HG03196 (cell line): ENCODE measurements at regions not wholly inside any gene's neighbourhood (a gene's known extent, or its start where the extent isn't known, plus 50 kb on each side); places are given as distances from the start of the nearest gene placed in this dataset.

Experiments used
- ATAC-seq: cut with Tn5 transposase; IDR thresholded peaks from one replicate; pipeline ENCODE4 v1.9.1; 2021; ENCODE audit not compliant: unreplicated experiment

DNA sequence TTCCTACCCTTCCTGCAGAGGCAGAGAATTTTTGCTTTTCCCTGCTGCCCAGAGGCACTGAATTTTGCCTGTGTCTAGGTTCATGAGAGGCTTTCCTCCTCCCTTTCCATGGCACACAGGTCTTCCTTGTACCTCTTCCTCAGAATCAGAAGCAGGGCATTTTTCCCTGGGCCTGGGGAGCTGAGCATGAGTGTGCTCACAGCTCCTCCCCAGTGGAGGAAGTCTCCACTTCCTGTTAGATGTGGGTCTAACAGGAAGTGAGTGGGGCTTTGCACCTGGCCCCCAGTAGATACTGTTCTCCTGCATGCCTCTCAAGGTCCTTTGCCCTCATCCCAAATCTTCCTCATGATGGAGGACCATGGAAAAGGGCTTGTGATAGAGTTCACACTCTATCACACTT, 297.2 kb upstream of the FIGN start:
- no peak for ATAC-seq

DNA sequence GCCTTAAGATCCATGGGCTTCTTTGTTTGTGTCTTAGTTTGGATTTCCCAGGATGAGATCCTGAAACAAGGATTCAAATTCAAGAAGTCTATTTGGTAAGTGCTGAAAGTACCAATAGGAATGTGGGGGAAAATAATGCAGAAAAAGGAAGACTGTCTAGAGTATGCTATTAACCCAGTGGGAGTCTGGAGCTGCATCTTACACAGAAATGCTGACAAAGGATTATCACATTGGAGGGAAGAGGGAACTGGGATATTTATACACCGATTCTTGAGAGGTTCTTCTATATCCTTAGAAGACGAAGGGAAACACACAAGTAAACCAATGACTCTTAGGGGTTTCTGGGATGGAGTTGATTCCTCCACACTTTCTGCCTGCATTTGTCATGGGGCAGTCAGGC, 294.8 kb upstream of the FIGN start:
- no peak for ATAC-seq

DNA sequence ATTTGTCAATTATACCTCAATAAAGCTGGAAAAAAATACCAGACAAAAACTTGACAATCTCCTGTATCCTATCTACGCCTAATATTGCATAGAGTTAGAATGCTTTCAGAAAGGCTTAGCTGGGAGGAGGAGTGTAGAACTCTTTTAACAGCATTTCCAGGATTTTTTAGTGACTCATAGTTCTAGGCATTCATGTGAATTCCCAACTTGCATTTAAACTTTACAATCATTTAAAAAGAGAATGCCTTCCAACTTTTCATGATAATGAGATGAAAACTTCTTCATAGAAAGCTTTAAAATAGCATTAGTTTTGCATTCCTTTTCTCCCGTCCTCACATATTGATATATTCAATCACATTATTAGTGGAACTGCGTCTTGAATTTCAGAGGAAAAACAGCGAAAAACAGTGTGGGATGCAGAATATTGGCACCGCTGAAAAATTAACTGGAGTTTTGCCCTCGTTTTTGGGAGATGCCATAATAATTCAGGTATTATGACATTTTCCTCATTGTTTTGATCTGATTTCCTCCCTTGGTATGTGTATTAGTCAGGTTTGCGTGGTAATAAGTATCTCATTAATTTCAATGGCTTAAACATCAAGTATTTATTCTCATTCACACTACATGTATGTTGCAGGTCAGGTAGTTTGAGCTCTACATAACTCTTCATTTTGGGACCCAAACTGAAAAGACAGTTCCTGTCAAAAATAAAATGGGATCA, 293.2 kb upstream of the FIGN start:
- ATAC-seq: no peak

DNA sequence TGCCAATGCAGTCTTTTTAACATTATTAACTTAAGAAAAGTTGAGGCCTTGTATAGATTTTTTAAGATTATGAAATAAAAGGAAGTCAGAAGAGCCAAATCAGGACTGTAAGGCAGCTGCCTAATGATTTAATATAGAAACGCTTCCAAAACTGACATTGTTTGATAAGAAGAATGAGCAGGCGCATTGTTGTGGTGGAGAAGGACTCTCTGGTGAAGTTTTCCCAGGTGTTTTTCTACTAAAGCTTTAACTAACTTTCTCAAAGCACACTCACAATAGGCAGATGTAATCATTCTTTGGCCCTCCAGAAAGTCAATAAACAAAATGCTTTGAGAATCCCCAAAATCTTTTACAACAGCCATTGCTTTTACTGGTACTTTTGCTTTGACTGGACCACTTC, 288.6 kb upstream of the FIGN start:
- ATAC-seq: no peak

DNA sequence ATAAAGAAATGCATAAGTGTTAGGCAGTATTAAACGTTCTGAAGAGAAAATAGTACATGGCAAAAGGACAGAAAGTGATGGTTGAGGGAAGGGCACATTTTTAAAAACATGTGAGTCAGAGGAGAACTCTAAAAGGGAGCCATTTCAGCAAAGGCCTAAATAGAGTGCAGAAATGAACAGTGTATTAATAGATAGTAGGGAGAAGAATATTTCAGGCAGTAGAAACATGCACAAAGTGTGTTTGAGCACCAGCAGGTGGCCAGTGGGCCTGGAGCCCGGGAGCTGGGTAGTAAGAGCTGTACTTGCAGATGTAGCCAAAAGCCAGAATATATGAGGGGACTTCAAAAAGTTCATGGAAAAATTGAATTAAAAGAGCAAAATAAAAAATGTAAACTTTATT, 288.1 kb upstream of the FIGN start:
- ATAC-seq: no peak

DNA sequence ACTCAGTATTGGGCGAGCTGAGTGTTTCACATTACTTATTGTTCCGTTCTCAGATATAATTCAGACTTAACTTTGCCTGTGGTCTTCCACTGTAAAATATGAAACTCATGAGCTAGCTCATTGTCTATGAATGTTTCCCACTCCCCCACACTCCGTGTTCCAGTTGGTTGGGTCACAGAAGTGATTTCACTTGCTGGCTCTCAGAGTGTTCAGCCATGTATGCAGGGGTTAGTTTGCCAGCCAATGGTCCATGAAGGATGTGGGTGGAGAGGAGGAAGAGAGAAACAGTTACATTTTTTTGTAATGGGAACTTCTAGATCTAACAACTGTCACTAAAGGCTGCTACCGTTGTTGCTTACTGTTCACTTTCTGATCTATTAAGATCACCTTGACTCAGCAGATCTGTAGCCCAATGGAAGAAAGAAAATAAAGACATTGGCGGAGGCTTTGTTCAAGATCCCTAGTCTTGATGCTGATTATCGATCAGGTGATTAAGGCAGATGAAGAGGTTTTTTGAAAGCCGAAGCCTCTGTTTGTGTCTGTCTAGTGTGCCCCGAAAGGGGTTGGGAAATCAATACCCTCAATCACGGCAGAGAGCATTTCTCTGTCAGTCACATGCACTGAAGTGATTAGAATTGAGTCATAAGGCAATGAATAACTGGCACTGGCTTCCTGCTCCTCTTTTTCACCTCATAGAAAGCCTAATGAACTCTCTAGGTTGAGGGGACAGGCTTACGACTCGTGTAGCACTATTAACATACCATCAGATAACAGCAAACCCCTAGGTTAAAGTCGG, 279.7 kb upstream of the FIGN start:
- ATAC-seq: peak; percentile 98

DNA sequence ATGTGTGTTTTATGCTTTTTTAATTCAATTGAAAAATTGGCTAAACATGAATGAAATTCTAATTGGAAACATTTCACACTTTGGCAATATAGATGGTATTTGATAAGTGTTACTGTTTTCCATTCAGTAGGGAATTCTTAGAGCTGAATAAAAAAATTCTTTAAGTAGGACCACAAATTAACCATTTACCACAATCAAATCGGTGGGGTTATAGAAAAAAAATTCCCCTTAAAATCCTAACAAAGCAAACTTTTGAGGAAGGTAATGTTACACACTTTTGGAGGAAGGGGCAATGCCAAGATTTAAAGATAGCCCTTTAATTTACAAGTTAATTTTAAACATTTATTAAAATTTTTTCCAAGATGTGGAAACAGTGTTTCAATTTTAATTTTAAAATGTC, 279.0 kb upstream of the FIGN start:
- ATAC-seq: no peak

DNA sequence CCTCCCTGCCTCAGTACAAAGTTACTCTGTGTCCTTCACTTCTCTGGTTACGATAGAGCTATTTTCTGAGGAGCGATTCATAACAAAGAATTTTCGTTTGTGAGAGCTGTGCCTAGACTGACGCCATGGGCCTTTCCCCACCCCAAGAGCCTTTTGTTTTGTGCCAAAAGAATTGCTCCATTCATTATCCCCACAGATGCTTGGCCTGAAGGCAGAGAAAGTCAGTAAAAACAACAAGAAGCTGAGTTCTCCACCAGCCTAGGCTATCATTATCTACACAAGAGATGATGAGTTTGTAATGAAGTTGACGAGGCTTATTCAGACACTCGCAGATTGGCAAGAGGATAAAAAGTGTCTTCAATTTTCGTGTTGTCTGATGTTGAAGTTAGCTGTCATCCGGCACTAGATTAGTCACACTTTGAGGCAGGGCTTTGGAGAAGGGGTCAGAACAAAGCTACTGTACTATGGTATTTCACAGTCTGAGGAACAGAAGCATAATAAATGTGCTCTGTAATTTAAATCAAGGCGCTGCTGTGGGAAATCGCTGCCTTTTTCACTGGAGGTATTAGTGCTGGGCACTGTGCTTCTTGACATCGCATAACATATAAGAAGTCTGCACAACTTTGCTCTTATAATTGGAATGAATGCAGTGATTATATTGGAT, 278.4 kb upstream of the FIGN start:
- no peak for ATAC-seq

DNA sequence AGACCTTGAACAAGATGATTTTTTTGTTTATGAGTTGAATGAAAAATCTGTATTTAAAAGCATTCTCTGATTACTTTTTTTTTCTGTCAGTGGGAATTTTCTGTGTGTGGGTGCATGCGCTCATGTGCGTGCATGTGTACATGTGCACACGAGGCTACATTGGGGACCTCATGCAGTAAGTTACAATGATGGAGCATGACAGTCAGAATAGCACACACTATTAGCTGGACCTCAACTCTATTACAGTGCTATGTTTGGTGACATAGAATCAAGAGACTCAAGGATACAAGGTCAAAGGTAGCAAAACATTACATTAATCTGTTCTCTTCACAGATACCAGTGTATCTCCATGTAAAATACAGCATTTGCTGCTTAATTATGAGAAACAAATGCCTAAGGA, 276.8 kb upstream of the FIGN start:
- ATAC-seq: no peak

DNA sequence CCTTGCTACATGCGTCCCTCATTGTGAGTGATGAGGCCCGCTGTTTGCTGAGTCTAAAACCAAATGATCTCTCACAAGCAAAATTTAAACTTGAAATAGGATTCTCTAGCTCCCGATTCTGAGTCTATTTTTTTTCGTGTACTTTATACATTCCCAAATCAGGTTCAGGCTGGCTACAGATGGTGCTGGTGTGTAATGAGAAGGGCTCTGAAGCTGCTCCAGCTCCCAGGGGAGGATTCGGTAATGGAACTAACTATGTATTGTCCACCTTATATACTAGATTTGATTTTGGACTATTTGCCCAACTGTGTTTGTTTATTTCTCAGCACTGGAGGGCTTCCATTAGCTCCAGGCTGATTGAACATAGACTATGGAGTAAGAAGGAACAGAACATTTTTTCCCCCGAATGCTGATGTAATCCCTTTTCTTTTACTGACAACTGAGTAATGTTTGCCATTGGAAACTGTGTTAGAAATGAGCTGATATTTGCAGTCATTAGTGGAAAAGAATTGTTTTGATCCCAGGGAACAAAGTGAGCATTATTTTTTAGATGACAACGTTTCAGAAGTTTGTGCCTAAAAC, 274.0 kb upstream of the FIGN start:
- no peak for ATAC-seq

DNA sequence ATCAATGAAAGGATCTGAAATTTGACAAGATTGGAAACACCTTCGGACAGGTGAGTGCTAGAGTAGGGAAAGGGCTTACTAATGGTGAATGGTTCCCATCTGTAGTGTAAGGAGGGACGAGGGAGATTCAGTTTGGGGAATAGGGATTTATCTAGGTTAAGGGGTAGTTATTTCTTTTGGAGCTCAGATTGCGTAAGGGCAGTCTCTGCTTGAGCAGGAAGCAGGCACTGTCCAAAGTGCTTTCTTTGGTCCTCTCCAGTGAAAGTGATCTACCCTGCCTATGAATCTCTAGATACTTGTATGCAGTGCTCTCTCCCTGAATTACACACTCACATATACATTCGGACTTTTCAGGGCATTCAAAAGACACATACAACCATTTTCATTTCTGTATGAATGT, 272.9 kb upstream of the FIGN start:
- ATAC-seq: no peak

DNA sequence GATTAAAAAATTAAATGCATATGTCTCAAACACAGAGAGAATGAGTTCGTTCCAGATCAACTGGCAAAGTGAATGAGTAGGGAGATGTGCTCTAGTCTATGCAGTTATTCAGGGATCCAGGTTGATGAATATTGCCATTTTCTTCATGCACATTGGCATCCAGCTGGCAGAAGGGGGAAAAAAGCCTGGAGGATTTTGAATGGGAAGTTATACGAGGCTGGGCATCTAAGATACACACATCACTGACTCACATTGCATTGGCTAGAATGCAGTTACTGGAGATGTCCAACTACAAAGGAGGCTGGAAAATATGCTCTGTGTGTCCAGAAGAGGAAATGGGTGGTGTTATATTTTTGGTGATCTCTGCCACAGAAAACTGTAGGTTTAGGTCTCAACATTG, 270.9 kb upstream of the FIGN start:
- no peak for ATAC-seq

DNA sequence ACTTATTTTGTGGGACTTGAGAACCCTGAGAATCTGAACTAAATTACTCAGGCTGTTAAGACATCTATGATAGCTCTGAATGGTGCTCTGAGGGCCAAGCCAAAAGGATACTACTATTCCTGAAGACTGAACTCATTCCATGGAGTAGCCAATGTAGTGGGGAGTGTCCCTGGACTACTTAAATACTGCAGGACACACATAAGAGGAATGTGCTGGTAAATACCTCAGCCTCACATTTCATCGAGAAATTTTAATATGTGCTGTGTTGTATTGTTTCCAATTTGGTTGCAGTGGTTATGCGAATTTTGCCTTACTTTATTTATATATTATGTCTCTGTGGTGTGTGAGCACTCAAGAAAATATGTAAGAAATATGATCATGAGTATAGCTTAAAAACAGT, 264.4 kb upstream of the FIGN start:
- no peak for ATAC-seq

DNA sequence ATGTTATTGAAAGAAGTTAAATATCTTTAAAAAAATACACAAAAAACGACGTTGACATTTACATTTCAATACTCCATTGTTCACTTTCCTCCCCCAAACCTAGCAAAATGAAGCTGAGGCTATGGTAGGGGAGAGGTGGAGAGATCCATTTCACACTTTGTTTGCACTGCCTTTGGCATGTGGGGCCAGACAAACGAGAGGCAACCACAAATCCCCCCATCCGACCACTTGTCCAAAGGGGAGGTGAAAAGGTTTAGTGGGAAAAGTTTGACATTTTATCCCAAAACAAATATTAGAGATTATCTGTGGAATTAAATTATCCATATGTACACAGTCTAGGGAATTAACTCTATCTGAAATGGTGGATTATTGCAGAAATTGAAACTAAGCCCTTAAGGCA, 261.7 kb upstream of the FIGN start:
- ATAC-seq: no peak

DNA sequence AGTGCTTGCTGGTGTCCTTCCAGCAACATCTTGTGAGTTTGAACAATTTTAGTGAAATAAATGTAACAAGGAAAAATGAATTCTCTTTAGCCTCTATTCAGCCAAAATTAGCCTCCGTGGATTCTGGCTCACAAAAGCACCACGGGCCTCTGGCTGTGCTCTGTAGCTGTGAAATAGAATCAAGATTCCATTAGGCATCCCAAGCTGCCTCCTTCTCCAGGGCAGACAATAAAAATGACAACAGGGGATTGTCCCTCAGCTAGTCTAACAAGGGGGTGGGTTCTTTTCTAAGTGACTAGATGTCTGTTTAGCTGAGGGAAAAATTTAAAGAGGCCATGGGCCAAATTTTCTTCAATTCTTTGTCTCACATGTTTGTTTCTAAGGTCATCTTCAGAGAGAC, 254.7 kb upstream of the FIGN start:
- ATAC-seq: no peak

DNA sequence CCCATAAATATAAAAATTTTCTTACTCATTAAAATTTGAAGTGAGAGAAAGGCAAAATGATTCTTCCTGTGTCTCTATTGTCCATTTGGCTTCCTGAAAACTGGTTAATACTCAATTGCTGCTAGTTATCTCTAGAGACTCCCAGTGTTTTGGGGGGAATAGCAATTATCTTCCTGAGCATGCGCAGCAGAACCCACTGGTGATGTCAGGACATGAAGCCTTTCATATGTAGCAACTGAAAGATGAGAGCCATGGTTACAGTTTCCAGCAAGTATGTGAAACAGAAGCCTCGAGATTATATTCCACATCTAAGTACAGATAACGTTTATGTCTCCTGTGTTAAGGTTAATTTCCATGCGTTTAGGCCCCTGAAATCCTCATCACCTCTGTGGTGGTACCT, 254.3 kb upstream of the FIGN start:
- no peak for ATAC-seq

DNA sequence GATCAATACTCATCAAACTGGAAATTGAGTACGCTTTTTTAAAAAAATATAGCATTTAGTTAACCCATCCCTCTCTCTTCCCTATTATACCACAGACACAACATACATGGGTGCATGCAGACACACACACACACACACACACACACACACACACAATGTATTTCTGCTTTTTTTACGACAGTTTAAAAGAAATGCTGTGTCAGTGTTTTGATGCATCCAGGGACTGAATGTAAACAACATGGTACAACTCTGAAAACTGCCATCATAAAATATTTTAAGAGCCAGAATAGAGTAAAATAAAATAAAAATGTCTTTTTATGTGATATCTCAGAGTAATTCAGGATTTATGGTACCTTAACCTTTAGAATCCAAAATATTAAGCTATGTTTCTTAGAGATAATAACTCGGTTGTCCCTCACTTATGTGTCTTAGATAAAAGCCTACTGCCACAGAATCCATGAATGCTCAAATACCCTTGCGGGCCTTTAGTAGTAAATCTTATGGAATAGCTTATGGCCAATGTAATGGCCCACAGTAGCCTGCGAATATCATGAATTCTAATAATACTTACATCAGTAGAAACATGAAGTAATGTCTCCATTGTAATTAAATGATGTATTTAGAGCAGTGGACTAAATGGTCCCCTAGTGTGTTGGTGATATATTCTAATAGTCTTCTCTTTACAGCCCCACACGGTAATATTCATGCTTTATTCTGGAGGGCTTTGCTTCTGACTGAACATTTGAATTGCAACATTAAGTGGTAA, 251.6 kb upstream of the FIGN start:
- no peak for ATAC-seq

DNA sequence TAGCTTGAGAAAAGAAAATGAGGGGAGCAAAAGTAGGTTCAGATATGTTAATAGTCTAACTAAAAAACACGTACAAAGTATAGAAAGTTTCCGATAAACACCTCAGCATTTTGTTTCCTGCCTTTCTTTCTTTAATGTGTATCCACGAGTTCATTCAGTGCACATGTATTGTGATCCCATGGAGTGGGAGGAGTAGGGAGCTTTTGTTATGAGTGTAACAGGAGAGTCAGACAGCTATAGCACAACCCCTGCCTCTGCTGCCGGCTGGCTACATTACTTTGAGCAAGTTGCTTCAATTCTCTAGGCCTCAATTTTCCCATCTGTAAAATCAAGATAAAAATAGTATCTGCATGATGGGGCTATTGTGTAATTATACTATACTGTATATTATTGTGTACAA, 249.2 kb upstream of the FIGN start:
- ATAC-seq: no peak

DNA sequence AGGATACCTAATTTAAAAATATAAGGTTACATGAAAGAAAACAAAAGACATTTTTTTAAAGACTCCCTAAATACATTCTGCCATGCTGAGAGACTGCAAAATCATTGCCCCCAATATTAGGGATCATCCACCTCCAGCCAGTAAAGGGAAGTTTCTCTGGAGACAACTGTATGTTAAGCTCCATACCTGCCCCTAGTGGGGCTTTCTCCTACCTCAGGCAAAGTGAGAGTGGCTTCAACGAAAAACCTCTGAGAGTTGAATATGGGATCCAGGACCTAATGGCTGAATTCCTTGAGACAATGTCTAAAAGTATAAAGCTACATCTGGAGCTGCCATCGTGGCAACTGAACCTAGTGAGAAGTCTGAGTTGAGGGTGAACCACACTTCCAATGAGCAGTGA, 248.1 kb upstream of the FIGN start:
- no peak for ATAC-seq

DNA sequence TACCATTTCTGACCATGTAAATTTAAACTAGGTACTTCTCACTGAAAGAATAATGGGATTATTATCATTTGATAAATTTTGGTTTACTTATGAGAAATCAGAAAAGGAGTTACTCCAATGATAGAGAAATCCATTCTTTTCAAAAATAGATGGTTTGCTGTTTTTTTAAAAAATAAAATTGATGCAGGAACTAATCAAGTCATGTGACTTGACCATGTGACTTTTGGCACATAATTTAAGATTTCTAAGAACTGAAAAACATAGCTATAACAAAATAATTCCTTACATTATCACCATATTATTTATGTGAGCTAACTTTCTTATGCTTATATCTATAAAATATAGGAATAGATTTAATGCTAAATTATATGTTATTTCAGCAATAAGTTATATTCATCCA, 247.1 kb upstream of the FIGN start:
- ATAC-seq: no peak

DNA sequence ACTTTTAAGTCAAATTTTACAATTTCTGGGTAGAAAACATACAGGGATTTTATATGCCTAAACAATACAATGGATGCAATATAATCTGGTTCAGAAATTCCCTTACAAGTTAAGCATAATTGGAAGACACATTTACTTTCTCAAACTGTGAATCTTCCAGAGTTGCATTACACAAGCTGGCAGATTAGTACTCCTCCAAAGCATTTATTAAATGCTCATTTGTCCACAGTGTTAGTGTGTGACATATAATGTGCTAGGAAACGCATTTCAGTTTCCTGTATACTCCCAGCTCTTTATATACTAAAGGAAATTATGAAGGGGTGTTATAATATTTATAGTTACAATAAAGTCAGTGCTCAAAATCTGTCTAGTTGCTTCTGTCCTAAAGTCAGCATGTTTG, 239.0 kb upstream of the FIGN start:
- no peak for ATAC-seq
